Natural killer cell (primary cell): ENCODE measurements at regions not wholly inside any gene's neighbourhood (a gene's known extent, or its start where the extent isn't known, plus 50 kb on each side); places are given as distances from the start of the nearest gene placed in this dataset.
"Not testable (repeated sequence)": the region's sequence is repeated elsewhere in the genome, so short reads cannot be mapped to it uniquely, and the experiment has no call there.

Source experiments
- ATAC-seq, 3 donors: fragments of 150-1000 bp in 2 of 3; fragments of 200-7000 bp in 1 of 3; cut with Tn5 transposase; 1 replicate in 1 of 3; 2 replicates in 2 of 3; pipeline ENCODE4 v1.10.0; 2021; ENCODE audit warnings: mild to moderate bottlenecking in 2 of 3, moderate library complexity in 2 of 3
- DNase-seq, 2 donors: peaks; one replicate each; pipeline versions ENCODE4 v3.0.0 to v3.0.0-alpha.2; 2013 to 2021; ENCODE audit warnings: mixed read lengths in 1 of 2
- H3K27ac ChIP-seq: one replicate; pipeline ENCODE4 v1.5.1; 2013; ENCODE audit warnings: mild to moderate bottlenecking, low read length
- H3K27me3 ChIP-seq: one replicate; pipeline ENCODE4 v1.6.1; 2013; ENCODE audit warnings: low read length; ENCODE audit not compliant: control insufficient read depth, insufficient read depth
- H3K36me3 ChIP-seq: one replicate; pipeline ENCODE4 v1.6.1; 2013; ENCODE audit warnings: low read length; ENCODE audit not compliant: control insufficient read depth, insufficient read depth
- H3K4me1 ChIP-seq: one replicate; pipeline ENCODE4 v1.6.1; 2013; ENCODE audit warnings: low read length; ENCODE audit not compliant: control insufficient read depth, insufficient read depth
- H3K4me3 ChIP-seq: one replicate; pipeline ENCODE4 v1.5.1; 2013; ENCODE audit warnings: low read length
- H3K9me3 ChIP-seq: one replicate; pipeline ENCODE4 v1.6.1; 2013; ENCODE audit warnings: low read length; ENCODE audit not compliant: control insufficient read depth, insufficient read depth
- H3K27ac Mint-ChIP-seq, 2 donors: one replicate each; pipeline ENCODE4 v1.8.0; 2022; ENCODE audit warnings: mild to moderate bottlenecking in 2 of 2, mixed read lengths in 2 of 2, moderate library complexity in 1 of 2
- H3K27me3 Mint-ChIP-seq, 2 donors: one replicate each; pipeline ENCODE4 v1.8.0; 2022; ENCODE audit warnings: low read depth in 2 of 2, mixed read lengths in 2 of 2
- H3K36me3 Mint-ChIP-seq: one replicate; pipeline ENCODE4 v1.8.0; 2022; ENCODE audit warnings: mixed read lengths
- H3K4me1 Mint-ChIP-seq, 2 donors: one replicate each; pipeline ENCODE4 v1.8.0; 2022; ENCODE audit warnings: mixed read lengths in 2 of 2
- H3K4me3 Mint-ChIP-seq: one replicate; pipeline ENCODE4 v1.8.0; 2022; ENCODE audit warnings: mild to moderate bottlenecking, moderate library complexity, mixed read lengths
- H3K9me3 Mint-ChIP-seq, 2 donors: one replicate each; pipeline ENCODE4 v1.8.0; 2022; ENCODE audit warnings: mixed read lengths in 2 of 2
- WGBS: methylation state at CpG from one replicate; pipeline ENCODE4 v1.1.7; 2013; ENCODE audit warnings: missing lambda C conversion rate; ENCODE audit not compliant: insufficient coverage; 5-methylcytosine and 5-hydroxymethylcytosine counted together
- intact Hi-C: fragments of 100-400 bp; cut with micrococcal nuclease; formaldehyde crosslinking; loops from one replicate; pipeline ENCODE4 v1.14.2; 2022
- TF ChIP-seq, protein P1 (sequence below): fragments of 200-600 bp; IDR thresholded peaks from one replicate; pipeline ENCODE4 v1.8.0; 2022; ENCODE audit warnings: antibody characterized with exemption

DNA sequence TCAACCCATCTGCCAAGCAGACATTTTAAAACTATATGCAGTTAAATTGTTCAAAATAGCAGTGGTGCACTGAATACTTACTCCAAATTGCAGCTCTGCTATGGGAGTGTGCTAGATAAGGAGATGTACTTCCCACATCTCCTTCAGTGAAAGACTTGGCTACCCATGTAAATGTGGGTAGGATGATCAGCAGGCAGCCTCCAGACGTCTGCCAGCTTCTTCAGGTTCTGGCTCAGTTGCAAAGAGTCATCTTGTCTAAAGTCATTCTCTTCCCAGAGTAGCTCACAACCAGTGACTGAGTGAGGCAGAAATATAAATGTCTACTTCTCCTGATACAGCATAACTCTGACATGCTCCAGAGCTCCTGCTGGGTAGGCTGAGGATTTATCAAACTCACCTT lies 1050.0 kb upstream of the CDH10 start:
- Histone ChIP-seq H3K27me3 (no peaks in the 10 kb centered on the region), H3K27ac (no peak overlapping the region), H3K4me1 (no peaks in the 10 kb centered on the region), H3K36me3 (no peaks in the 10 kb centered on the region), H3K4me3 (no peak overlapping the region), H3K9me3 (no peaks in the 10 kb centered on the region)
- WGBS, result 50% methylated on average over 1 of the region's 1 CpG
- no peak for DNase-seq
- H3K27ac Mint-ChIP-seq, result no peak overlapping the region
- H3K27me3 Mint-ChIP-seq, result no peaks in the 10 kb centered on the region
- H3K9me3 Mint-ChIP-seq, result peaks cover 2 to 6% of the 10 kb centered on the region in 2 donors
- H3K36me3 Mint-ChIP-seq, result no peaks in the 10 kb centered on the region
- no peak overlapping the region for H3K4me3 Mint-ChIP-seq
- TF ChIP-seq, protein P1, sequence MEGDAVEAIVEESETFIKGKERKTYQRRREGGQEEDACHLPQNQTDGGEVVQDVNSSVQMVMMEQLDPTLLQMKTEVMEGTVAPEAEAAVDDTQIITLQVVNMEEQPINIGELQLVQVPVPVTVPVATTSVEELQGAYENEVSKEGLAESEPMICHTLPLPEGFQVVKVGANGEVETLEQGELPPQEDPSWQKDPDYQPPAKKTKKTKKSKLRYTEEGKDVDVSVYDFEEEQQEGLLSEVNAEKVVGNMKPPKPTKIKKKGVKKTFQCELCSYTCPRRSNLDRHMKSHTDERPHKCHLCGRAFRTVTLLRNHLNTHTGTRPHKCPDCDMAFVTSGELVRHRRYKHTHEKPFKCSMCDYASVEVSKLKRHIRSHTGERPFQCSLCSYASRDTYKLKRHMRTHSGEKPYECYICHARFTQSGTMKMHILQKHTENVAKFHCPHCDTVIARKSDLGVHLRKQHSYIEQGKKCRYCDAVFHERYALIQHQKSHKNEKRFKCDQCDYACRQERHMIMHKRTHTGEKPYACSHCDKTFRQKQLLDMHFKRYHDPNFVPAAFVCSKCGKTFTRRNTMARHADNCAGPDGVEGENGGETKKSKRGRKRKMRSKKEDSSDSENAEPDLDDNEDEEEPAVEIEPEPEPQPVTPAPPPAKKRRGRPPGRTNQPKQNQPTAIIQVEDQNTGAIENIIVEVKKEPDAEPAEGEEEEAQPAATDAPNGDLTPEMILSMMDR, result no peak
- ATAC-seq, result no peak
- intact Hi-C loops, result no loop called here
- no peaks in the 10 kb centered on the region for H3K4me1 Mint-ChIP-seq

DNA sequence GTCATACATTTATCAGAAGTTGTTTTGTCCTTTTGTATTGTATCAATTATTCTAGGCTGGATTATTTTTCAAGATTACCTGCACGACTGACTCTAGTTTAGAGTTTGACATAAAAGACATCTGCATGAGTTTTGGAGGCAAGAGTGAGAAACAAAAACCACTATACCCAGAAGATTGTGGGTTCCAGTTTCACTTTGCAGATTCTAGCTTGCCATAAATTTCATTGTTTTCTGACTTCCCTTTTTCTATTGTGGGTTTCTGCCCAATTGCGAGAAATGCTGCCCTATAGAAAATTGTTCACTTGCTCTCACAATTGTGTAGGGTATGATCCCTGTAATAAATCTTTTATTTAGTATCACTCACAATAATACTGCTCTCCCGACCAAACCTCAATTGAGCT lies 1043.4 kb upstream of the CDH10 start:
- no peaks in the 10 kb centered on the region for H3K27me3 ChIP-seq
- DNase-seq (no peak), ATAC-seq (no peak)
- no peak overlapping the region for H3K27ac ChIP-seq
- H3K4me1 ChIP-seq, result no peaks in the 10 kb centered on the region
- H3K36me3 ChIP-seq, result no peaks in the 10 kb centered on the region
- no peak overlapping the region for H3K4me3 Mint-ChIP-seq
- no peaks in the 10 kb centered on the region for H3K27me3 Mint-ChIP-seq
- no peaks in the 10 kb centered on the region for H3K4me1 Mint-ChIP-seq
- no peaks in the 10 kb centered on the region for H3K36me3 Mint-ChIP-seq
- TF ChIP-seq, protein P1, result no peak
- no peak overlapping the region for H3K4me3 ChIP-seq
- peaks cover 2 to 12% of the 10 kb centered on the region in 2 donors for H3K9me3 Mint-ChIP-seq
- 0% methylated on average over 1 of the region's 3 CpGs for WGBS
- intact Hi-C loops, result no loop called here
- H3K9me3 ChIP-seq, result no peaks in the 10 kb centered on the region
- no peak overlapping the region for H3K27ac Mint-ChIP-seq

DNA sequence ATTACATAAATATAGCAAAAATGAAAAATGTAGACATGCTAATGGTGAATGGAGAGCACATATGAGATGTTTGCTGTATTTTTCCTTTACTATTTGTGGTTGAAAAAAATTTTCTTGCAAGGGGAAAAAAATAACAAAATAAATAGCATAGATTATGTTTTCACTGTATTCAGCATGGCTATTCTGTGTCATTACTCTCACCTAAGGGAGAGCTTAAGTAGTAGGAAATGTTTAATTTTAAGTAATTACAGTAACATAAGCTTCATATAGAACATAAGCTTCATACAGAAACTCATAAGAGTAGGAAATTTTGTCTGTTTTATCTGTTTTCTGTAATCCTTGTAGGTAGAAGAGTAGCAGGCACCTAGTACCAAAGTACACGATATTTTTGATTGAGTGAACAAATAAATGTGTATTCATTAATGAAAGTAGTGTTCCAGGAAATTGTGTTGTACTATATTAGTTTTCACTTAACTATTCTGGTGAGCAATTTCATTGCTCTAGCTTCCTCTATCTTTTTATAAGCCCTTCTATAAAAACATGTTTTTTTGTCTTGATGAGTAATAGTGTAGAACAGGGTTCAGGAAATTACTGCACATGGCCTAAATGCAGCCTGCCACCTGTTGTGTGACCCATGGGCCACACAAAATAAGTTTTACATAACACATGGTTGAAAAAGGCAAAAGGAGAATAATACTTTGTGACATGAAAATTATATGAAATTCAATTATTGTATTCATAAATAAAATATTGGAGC lies 1025.0 kb upstream of the CDH10 start:
- intact Hi-C loops, result no loop called here
- Histone ChIP-seq H3K27ac (no peak overlapping the region), H3K36me3 (no peaks in the 10 kb centered on the region), H3K9me3 (peaks cover 11% of the 10 kb centered on the region), H3K27me3 (no peaks in the 10 kb centered on the region), H3K4me3 (no peak overlapping the region), H3K4me1 (no peaks in the 10 kb centered on the region)
- DNase-seq, result no peak
- no peak for ATAC-seq
- Mint-ChIP-seq H3K4me1 (no peaks in the 10 kb centered on the region), H3K9me3 (peaks cover 17 to 34% of the 10 kb centered on the region in 2 donors), H3K36me3 (peaks cover 8% of the 10 kb centered on the region), H3K27me3 (no peaks in the 10 kb centered on the region), H3K4me3 (no peak overlapping the region), H3K27ac (no peak overlapping the region)
- TF ChIP-seq, protein P1, result no peak
- no CpG with 5 or more reads among the region's 1 CpG for WGBS

DNA sequence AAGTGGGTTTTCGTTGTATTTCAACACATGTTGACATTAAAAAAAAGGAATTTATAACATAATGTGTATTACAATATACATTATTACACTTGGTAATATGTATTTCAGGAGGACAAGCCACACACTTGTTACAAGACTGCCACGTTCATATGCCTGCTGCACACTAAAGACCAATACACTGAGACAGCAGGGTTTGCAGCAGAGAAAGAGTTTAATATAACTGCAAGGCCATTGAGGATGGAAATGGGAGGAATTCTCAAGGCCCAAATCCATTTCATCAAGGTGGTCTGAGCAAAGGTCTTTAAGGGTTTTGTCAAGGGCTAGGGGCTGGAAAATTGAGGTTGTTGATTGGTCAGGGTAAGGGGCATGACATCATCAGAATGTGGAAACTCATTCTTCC lies 1017.8 kb upstream of the CDH10 start:
- H3K27ac ChIP-seq, result no peak overlapping the region
- TF ChIP-seq, protein P1, result no peak
- H3K9me3 ChIP-seq, result peaks cover 7% of the 10 kb centered on the region
- no peaks in the 10 kb centered on the region for H3K27me3 ChIP-seq
- H3K36me3 Mint-ChIP-seq, result peaks cover 11% of the 10 kb centered on the region
- no peak for ATAC-seq
- no peaks in the 10 kb centered on the region for H3K36me3 ChIP-seq
- no peaks in the 10 kb centered on the region for H3K4me1 ChIP-seq
- H3K27me3 Mint-ChIP-seq, result no peaks in the 10 kb centered on the region
- peaks cover 12 to 25% of the 10 kb centered on the region in 2 donors for H3K9me3 Mint-ChIP-seq
- WGBS, result no CpG with 5 or more reads among the region's 2 CpGs
- DNase-seq, result no peak
- no peak overlapping the region for H3K27ac Mint-ChIP-seq
- intact Hi-C loops, result no loop called here
- H3K4me3 ChIP-seq, result no peak overlapping the region
- no peaks in the 10 kb centered on the region for H3K4me1 Mint-ChIP-seq
- H3K4me3 Mint-ChIP-seq, result no peak overlapping the region

DNA sequence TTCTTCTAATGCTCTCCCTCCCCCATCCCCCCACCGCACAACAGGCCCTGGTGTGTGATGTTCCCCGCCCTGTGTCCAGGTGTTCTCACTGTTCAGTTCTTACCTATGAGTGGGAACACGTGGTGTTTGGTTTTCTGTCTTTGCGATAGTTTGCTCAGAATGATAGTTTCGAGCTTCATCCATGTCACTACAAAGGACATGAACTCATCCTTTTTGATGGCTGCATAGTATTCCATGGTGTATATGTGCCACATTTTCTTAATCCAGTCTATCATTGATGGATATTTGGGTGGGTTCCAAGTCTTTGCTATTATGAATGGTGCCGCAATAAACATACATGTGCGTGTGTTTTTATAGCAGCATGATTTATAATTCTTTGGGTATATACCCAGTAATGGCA lies 1005.5 kb upstream of the CDH10 start:
- H3K4me1 Mint-ChIP-seq, DNase-seq, H3K36me3 ChIP-seq, H3K27ac Mint-ChIP-seq, H3K27me3 ChIP-seq, H3K4me3 Mint-ChIP-seq, H3K27me3 Mint-ChIP-seq, ATAC-seq, H3K27ac ChIP-seq, H3K4me3 ChIP-seq, intact Hi-C loops, H3K4me1 ChIP-seq, H3K9me3 ChIP-seq: not testable (repeated sequence)
- Mint-ChIP-seq H3K9me3 (peaks cover 14 to 34% of the 10 kb centered on the region in 2 donors), H3K36me3 (peaks cover 22% of the 10 kb centered on the region)
- 92% methylated on average over 7 of the region's 7 CpGs for WGBS
